ENCODE measurements at regions not wholly inside any gene's neighbourhood (a gene's known extent, or its start where the extent isn't known, plus 50 kb on each side); places are given as distances from the start of the nearest gene placed in this dataset.
"Not testable (repeated sequence)": the region's sequence is repeated elsewhere in the genome, so short reads cannot be mapped to it uniquely, and the experiment has no call there.

- DNase-seq = peak; percentile 25
Observed at GRCh38 chr11:90330632-90331031, 107.8 kb upstream of the CHORDC1 start.

GRCh38 chr11:90329043-90329442 lies 106.2 kb upstream of the CHORDC1 start:
- DNase-seq = peak; percentile 28

- peak; percentile 28 for DNase-seq
Observed at GRCh38 chr11:90326647-90327046, 103.8 kb upstream of the CHORDC1 start.

GRCh38 chr11:90323289-90323688 lies 100.4 kb upstream of the CHORDC1 start:
- no peak for DNase-seq

GRCh38 chr11:90321018-90321417 lies 98.2 kb upstream of the CHORDC1 start:
- no peak for DNase-seq

GRCh38 chr11:90318651-90319050 lies 95.8 kb upstream of the CHORDC1 start:
- DNase-seq = no peak

- DNase-seq = no peak
Observed at GRCh38 chr11:90310210-90310609, 87.4 kb upstream of the CHORDC1 start.

GRCh38 chr11:90309693-90310092 lies 86.8 kb upstream of the CHORDC1 start:
- no peak for DNase-seq

GRCh38 chr11:90294526-90294925 lies 71.7 kb upstream of the CHORDC1 start:
- DNase-seq = no peak

GRCh38 chr11:90294091-90294490 lies 71.2 kb upstream of the CHORDC1 start:
- no peak for DNase-seq

- peak; percentile 26 for DNase-seq
Observed at GRCh38 chr11:90288212-90288821, 65.5 kb upstream of the CHORDC1 start.

GRCh38 chr11:90286640-90287039 lies 63.8 kb upstream of the CHORDC1 start:
- no peak for DNase-seq

- peak; percentile 64 for DNase-seq
Observed at GRCh38 chr11:90284171-90284570, 61.3 kb upstream of the CHORDC1 start.

GRCh38 chr11:90282551-90283071 lies 59.8 kb upstream of the CHORDC1 start:
- DNase-seq = not testable (repeated sequence)

- no peak for DNase-seq
Observed at GRCh38 chr11:90274362-90274761, 51.5 kb upstream of the CHORDC1 start.
